A549 (cell line): ENCODE measurements at regions not wholly inside any gene's neighbourhood (a gene's known extent, or its start where the extent isn't known, plus 50 kb on each side); places are given as distances from the start of the nearest gene placed in this dataset.

Experiments
- ATAC-seq, 2 experiments: fragments of 200-7000 bp in 1 of 2; fragments of >200 bp in 1 of 2; cut with Nextera tagmentation in 1 of 2; cut with Tn5 transposase in 1 of 2; 3 replicates each; pipeline versions ENCODE4 v1.8.0 to v1.9.1; 2018 to 2020; ENCODE audit warnings: mild to moderate bottlenecking in 1 of 2, moderate library complexity in 1 of 2
- CTCF ChIA-PET: fragments of 300-600 bp; sonication (Branson Sonifier 250); formaldehyde crosslinking; extraction: SDS; loops from one replicate; lab custom pipeline; 2021; ENCODE audit warnings: antibody characterized with exemption, inconsistent platforms; lab: Yijun Ruan, JAX
- POLR2A ChIA-PET: fragments of 350-600 bp; formaldehyde crosslinking; extraction: SDS; loops from one replicate; lab custom pipeline; 2021; ENCODE audit warnings: antibody characterized with exemption, inconsistent platforms; lab: Yijun Ruan, JAX
- DNase-seq, 2 experiments: peaks; one replicate each; pipeline versions ENCODE4 v3.0.0 to v3.0.0-alpha.2; 2011 to 2016; ENCODE audit warnings: low read depth in 1 of 2, low spot score in 1 of 2
- FAIRE-seq: peaks from 2 replicates; lab custom pipeline; 2011; peaks lifted over from hg19 to GRCh38; lab: Jason Lieb, UNC
- H3K27ac ChIP-seq, 2 experiments: fragments of >200 bp; sonication (Bioruptor Twin); formaldehyde crosslinking; 3 replicates each; pipeline ENCODE4 v1.5.1; 2016 to 2017
- H3K4me1 ChIP-seq: fragments of >200 bp; sonication (Bioruptor Twin); formaldehyde crosslinking; 3 replicates; pipeline ENCODE4 v1.6.1; 2016
- H3K4me2 ChIP-seq: fragments of >200 bp; sonication (Bioruptor Twin); formaldehyde crosslinking; 3 replicates; pipeline ENCODE4 v1.6.1; 2016
- H3K4me3 ChIP-seq: fragments of >200 bp; sonication (Bioruptor Twin); formaldehyde crosslinking; 3 replicates; pipeline ENCODE4 v1.5.1; 2016
- H3K9me3 ChIP-seq: fragments of >200 bp; sonication (Bioruptor Twin); formaldehyde crosslinking; 3 replicates; pipeline ENCODE4 v1.6.1; 2016
- BHLHE40 ChIP-seq: IDR thresholded peaks from 2 replicates; pipeline ENCODE4 v1.6.1; 2012; ENCODE audit warnings: low read depth, low read length, inconsistent platforms
- CEBPB ChIP-seq, 2 experiments: fragments of >200 bp in 1 of 2; sonication (Bioruptor Twin) in 1 of 2; formaldehyde crosslinking in 1 of 2; IDR thresholded peaks; 2 replicates each; pipeline ENCODE4 v1.6.1; 2012 to 2016
- CHD4 ChIP-seq: fragments of 200-600 bp; sonication (generic); IDR thresholded peaks from 2 replicates; pipeline ENCODE4 v1.6.1; 2016; ENCODE audit warnings: antibody characterized with exemption, mild to moderate bottlenecking, borderline replicate concordance
- ESRRA ChIP-seq: fragments of 150-350 bp; IDR thresholded peaks from 2 replicates; pipeline ENCODE4 v1.6.1; 2014; ENCODE audit warnings: mild to moderate bottlenecking, low read length, borderline replicate concordance
- FOSB ChIP-seq: fragments of 250-450 bp; sonication (Bioruptor Pico); IDR thresholded peaks from 2 replicates; pipeline ENCODE4 v1.5.0; 2020; ENCODE audit warnings: mild to moderate bottlenecking, moderate library complexity
- HEYL ChIP-seq: fragments of 250-450 bp; sonication (Bioruptor Pico); IDR thresholded peaks from 2 replicates; pipeline ENCODE4 v1.8.0; 2021; ENCODE audit warnings: mild to moderate bottlenecking, moderate library complexity
- HOXA7 ChIP-seq: fragments of 250-450 bp; sonication (Bioruptor Pico); IDR thresholded peaks from 2 replicates; pipeline ENCODE4 v1.5.0; 2020; ENCODE audit warnings: mild to moderate bottlenecking, moderate library complexity
- HOXB5 ChIP-seq: fragments of 250-450 bp; sonication (Bioruptor Pico); IDR thresholded peaks from 2 replicates; pipeline ENCODE4 v1.5.0; 2020; ENCODE audit warnings: mild to moderate bottlenecking, moderate library complexity
- JUN ChIP-seq, 2 experiments: fragments of >200 bp; sonication (Bioruptor Twin); formaldehyde crosslinking; IDR thresholded peaks; 2 replicates in 1 of 2; 3 replicates in 1 of 2; pipeline ENCODE4 v1.6.1; 2016 to 2017
- KDM1A ChIP-seq: fragments of 200-600 bp; sonication (generic); IDR thresholded peaks from 2 replicates; pipeline ENCODE4 v1.6.1; 2016; ENCODE audit warnings: low read depth, mild to moderate bottlenecking
- MAFK ChIP-seq: fragments of 450-650 bp; IDR thresholded peaks from 2 replicates; pipeline ENCODE4 v1.6.1; 2014; ENCODE audit not compliant: partially characterized antibody
- NR3C1 ChIP-seq: fragments of >200 bp; sonication (Bioruptor Twin); formaldehyde crosslinking; IDR thresholded peaks from 3 replicates; pipeline ENCODE4 v1.6.1; 2017
- POLR2AphosphoS2 ChIP-seq: conservative IDR thresholded peaks from 2 replicates; pipeline ENCODE4 v1.6.1; 2012; ENCODE audit warnings: low read length, improper control_type of control experiment, inconsistent platforms
- RAD21 ChIP-seq, 2 experiments: fragments of >200 bp in 1 of 2; sonication (Bioruptor Twin) in 1 of 2; formaldehyde crosslinking in 1 of 2; IDR thresholded peaks in 1 of 2; conservative IDR thresholded peaks in 1 of 2; 2 replicates in 1 of 2; 3 replicates in 1 of 2; pipeline ENCODE4 v1.6.1; 2012 to 2018; ENCODE audit warnings: inconsistent platforms in 1 of 2
- RCOR1 ChIP-seq: fragments of 150-350 bp; IDR thresholded peaks from 2 replicates; pipeline ENCODE4 v1.6.1; 2014; ENCODE audit warnings: antibody characterized with exemption, low read length, low read depth
- RNF2 ChIP-seq: fragments of 200-600 bp; sonication (generic); IDR thresholded peaks from 2 replicates; pipeline ENCODE4 v1.6.1; 2016; ENCODE audit warnings: low read depth, mild to moderate bottlenecking, antibody characterized with exemption, moderate library complexity, borderline replicate concordance
- ZC3H11A ChIP-seq: fragments of 450-650 bp; IDR thresholded peaks from 2 replicates; pipeline ENCODE4 v1.6.1; 2014; ENCODE audit warnings: antibody characterized with exemption, mild to moderate bottlenecking
- ZFP36 ChIP-seq: fragments of 450-650 bp; IDR thresholded peaks from 2 replicates; pipeline ENCODE4 v1.6.1; 2014; ENCODE audit warnings: borderline replicate concordance; ENCODE audit not compliant: partially characterized antibody
- ZNF302 ChIP-seq: fragments of 250-450 bp; sonication (Bioruptor Pico); IDR thresholded peaks from 2 replicates; pipeline ENCODE4 v1.9.0; 2021; ENCODE audit warnings: inconsistent platforms, mild to moderate bottlenecking, moderate library complexity
- ZSCAN20 ChIP-seq: fragments of 250-450 bp; sonication (Bioruptor Pico); IDR thresholded peaks from 2 replicates; pipeline ENCODE4 v1.8.0; 2022; ENCODE audit warnings: mild to moderate bottlenecking, moderate library complexity
- WGBS: methylation state at CpG from one replicate; pipeline ENCODE4 v1.1.6; 2017; ENCODE audit errors: missing lambda C conversion rate; 5-methylcytosine and 5-hydroxymethylcytosine counted together
- TF ChIP-seq, protein P1 (sequence below): fragments of >200 bp; sonication (Bioruptor Twin); formaldehyde crosslinking; IDR thresholded peaks from 2 replicates; pipeline ENCODE4 v1.6.1; 2016
- TF ChIP-seq, protein P2 (sequence below): IDR thresholded peaks from 2 replicates; pipeline ENCODE4 v1.6.1; 2012
- TF ChIP-seq, protein P3 (sequence below): fragments of 250-450 bp; sonication (Bioruptor Pico); IDR thresholded peaks from 2 replicates; pipeline ENCODE4 v1.5.0; 2020; ENCODE audit warnings: low read depth, mild to moderate bottlenecking, moderate library complexity

DNA sequence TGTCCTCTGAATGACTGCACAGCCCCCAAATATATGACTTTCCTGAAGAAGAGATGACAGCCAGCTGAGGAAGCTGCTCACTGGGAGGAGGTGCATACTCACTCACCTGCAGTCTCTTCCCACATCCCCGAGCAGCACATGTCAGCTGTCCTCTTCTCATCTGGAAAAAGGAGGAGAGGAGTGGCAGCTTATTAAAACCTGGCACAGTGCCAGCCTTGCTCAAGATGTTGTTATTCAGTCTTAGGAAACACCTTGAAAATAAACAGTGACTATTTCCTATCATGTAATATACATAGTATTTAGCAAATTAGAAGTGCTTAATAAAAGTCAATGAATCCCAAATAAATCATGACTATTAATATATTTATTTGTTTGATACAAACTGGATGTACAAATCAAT lies 232.9 kb downstream of the EPM2A start (continued):
- TF ChIP-seq CEBPB (IDR thresholded peaks at IDR 0.05) (no peak), HEYL (CRISPR knock-in tag) (no peak), POLR2AphosphoS2 (no peak), FOSB (no peak), ESRRA (no peak)

DNA sequence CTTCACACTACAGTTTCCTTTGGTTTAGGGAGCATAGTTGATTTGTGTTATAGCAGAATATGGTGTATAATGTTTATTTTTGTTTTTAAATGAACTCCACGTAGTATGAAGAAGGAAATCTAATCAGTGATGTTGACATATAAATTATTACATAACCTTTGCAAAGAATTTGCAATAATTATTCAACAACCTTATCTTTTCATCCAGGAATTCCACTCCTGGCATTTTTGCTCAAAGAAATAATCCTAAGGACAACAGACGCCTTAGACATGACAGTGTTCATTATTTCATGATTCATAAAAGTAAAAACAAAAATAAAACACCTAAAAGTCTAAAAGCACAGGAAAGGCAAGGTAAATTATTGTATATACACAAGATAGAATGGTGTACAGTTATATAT lies 229.2 kb downstream of the EPM2A start:
- ChIA-PET POLR2A (no interaction called here), CTCF (no interaction called here)
- WGBS = 12% methylated on average over 2 of the region's 2 CpGs
- no peak overlapping the region for H3K4me3 ChIP-seq
- ATAC-seq (no peak), FAIRE-seq (no peak), DNase-seq (no peak)
- H3K4me1 ChIP-seq = no peaks in the 10 kb centered on the region
- H3K9me3 ChIP-seq = no peaks in the 10 kb centered on the region; the same call in 2 of the 3 replicates
- no peak overlapping the region for H3K4me2 ChIP-seq
- no peak overlapping the region for H3K27ac ChIP-seq
- TF ChIP-seq FOSB = no peak

DNA sequence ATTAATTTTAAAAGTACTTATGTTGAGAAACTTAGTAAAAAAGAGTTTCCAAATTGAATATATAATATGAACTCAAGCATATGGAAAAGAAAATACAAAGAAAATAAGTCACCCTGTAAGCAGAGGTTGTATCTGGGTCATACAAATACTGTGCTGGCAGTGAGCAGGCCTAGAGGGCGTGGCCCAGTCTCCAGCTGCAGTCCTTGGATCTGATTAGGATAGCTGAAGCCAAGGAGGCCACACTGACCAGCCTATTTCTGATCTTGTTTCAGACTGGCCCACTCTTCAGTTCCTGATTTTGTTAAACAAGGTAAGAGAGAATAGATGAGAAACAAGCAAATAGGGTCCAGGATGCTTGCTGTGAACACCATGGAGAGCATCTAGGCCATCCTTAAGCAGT lies 228.8 kb downstream of the EPM2A start:
- FAIRE-seq (no peak), ATAC-seq (no peak)

DNA sequence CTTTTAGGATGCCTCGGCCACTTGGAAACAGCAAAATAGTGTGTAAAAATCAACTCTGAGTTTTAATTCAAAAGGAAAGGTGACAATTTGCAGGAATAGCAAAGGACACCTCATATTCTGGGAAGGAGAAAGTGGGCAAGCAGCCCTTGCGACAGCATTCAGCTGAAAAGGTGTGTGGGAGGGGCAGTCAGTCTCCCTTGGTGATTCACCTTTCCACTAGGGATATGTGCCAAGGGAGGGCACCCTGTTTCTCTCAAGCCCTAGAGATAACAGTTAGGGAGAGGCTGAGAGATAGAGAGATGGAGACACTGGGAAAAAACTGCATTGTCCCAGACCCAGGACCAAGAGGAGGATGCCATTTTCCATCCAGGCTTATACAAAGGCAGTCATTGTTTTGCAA lies 228.1 kb downstream of the EPM2A start:
- FAIRE-seq = no peak
- no peaks in the 10 kb centered on the region; the same call in 2 of the 3 replicates for H3K9me3 ChIP-seq
- DNase-seq = no peak
- no peak for ATAC-seq
- POLR2A ChIA-PET = no interaction called here
- H3K4me2 ChIP-seq = no peak overlapping the region
- no peak overlapping the region for H3K27ac ChIP-seq
- no peak for TF ChIP-seq ZC3H11A
- TF ChIP-seq RAD21 (conservative IDR thresholded peaks at IDR 0.05 in 1 of 2, IDR thresholded peaks at IDR 0.05 in 1 of 2) = no peak
- TF ChIP-seq JUN (IDR thresholded peaks at IDR 0.05) = no peak
- TF ChIP-seq CEBPB (IDR thresholded peaks at IDR 0.05) = no peak
- no peak for TF ChIP-seq NR3C1
- TF ChIP-seq MAFK = no peak
- TF ChIP-seq, protein P1, sequence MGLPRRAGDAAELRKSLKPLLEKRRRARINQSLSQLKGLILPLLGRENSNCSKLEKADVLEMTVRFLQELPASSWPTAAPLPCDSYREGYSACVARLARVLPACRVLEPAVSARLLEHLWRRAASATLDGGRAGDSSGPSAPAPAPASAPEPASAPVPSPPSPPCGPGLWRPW = no peak
- no peak for TF ChIP-seq KDM1A
- no peak for TF ChIP-seq FOSB
- TF ChIP-seq HOXB5 (CRISPR knock-in tag) = no peak
- TF ChIP-seq CHD4 = no peak
- no peak for TF ChIP-seq RNF2
- no peak for TF ChIP-seq ZSCAN20 (CRISPR knock-in tag)
- TF ChIP-seq HOXA7 = no peak
- TF ChIP-seq RCOR1 = no peak
- no peak for TF ChIP-seq ZFP36
- TF ChIP-seq BHLHE40 = no peak
- 48% methylated on average over 2 of the region's 2 CpGs for WGBS
- H3K4me3 ChIP-seq = no peak overlapping the region
- CTCF ChIA-PET = no interaction called here
- no peaks in the 10 kb centered on the region for H3K4me1 ChIP-seq

More for the DNA sequence above, 228.8 kb downstream of the EPM2A start:
- H3K4me2 ChIP-seq = no peak overlapping the region
- H3K4me3 ChIP-seq = no peak overlapping the region
- DNase-seq = no peak
- no peak overlapping the region for H3K27ac ChIP-seq
- no peaks in the 10 kb centered on the region for H3K4me1 ChIP-seq
- ChIA-PET POLR2A (no interaction called here), CTCF (no interaction called here)
- no peaks in the 10 kb centered on the region; the same call in 2 of the 3 replicates for H3K9me3 ChIP-seq
- 21% methylated on average over 1 of the region's 1 CpG for WGBS
- TF ChIP-seq, protein P2, sequence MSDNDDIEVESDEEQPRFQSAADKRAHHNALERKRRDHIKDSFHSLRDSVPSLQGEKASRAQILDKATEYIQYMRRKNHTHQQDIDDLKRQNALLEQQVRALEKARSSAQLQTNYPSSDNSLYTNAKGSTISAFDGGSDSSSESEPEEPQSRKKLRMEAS = no peak
- TF ChIP-seq, protein P3, sequence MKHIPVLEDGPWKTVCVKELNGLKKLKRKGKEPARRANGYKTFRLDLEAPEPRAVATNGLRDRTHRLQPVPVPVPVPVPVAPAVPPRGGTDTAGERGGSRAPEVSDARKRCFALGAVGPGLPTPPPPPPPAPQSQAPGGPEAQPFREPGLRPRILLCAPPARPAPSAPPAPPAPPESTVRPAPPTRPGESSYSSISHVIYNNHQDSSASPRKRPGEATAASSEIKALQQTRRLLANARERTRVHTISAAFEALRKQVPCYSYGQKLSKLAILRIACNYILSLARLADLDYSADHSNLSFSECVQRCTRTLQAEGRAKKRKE (CRISPR knock-in tag) = no peak
- TF ChIP-seq RNF2 (no peak), ZNF302 (CRISPR knock-in tag) (no peak)
